ENCODE measurements at regions not wholly inside any gene's neighbourhood (a gene's known extent, or its start where the extent isn't known, plus 50 kb on each side); places are given as distances from the start of the nearest gene placed in this dataset.

GRCh38 chr3:25283613-25284012 is 144.4 kb upstream of the RARB start:
- in situ Hi-C loops (cut with HindIII; ENCODE audit: low sequenced_read_pairs), result no loop called here
- TF ChIP-seq, protein P1, sequence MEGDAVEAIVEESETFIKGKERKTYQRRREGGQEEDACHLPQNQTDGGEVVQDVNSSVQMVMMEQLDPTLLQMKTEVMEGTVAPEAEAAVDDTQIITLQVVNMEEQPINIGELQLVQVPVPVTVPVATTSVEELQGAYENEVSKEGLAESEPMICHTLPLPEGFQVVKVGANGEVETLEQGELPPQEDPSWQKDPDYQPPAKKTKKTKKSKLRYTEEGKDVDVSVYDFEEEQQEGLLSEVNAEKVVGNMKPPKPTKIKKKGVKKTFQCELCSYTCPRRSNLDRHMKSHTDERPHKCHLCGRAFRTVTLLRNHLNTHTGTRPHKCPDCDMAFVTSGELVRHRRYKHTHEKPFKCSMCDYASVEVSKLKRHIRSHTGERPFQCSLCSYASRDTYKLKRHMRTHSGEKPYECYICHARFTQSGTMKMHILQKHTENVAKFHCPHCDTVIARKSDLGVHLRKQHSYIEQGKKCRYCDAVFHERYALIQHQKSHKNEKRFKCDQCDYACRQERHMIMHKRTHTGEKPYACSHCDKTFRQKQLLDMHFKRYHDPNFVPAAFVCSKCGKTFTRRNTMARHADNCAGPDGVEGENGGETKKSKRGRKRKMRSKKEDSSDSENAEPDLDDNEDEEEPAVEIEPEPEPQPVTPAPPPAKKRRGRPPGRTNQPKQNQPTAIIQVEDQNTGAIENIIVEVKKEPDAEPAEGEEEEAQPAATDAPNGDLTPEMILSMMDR (IDR thresholded peaks at IDR 0.05; ENCODE audit: low read depth, low read length, missing control alignments), result no peak
- H3K4me3 ChIP-seq (ENCODE audit: low read depth, low read length), result no peak overlapping the region
- no peak for DNase-seq (ENCODE audit: low read depth)

DNA sequence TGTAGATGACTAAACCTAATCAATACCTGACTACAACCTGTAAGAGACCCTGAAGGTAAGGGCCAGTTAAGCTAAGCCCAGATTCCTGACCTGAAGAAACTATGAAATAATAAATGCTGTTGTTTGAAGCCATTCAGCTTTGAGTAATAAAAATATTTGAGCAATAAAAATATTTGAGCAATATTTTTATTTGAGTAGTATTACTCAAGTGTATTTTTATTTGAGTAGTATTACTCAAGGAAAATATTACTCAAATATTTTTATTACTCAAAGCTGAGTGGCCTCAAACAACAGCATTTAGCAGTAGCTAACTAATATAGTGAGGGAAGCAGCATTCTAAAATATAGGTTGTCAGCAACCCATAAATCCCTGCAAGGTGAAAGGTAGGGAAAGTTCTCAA is 143.8 kb upstream of the RARB start:
- TF ChIP-seq, protein P1 (IDR thresholded peaks at IDR 0.05; ENCODE audit: low read depth, low read length, missing control alignments), result no peak
- in situ Hi-C loops (cut with HindIII; ENCODE audit: low sequenced_read_pairs), result no loop called here
- DNase-seq (ENCODE audit: low read depth), result no peak
- H3K4me3 ChIP-seq (ENCODE audit: low read depth, low read length), result no peak overlapping the region

DNA sequence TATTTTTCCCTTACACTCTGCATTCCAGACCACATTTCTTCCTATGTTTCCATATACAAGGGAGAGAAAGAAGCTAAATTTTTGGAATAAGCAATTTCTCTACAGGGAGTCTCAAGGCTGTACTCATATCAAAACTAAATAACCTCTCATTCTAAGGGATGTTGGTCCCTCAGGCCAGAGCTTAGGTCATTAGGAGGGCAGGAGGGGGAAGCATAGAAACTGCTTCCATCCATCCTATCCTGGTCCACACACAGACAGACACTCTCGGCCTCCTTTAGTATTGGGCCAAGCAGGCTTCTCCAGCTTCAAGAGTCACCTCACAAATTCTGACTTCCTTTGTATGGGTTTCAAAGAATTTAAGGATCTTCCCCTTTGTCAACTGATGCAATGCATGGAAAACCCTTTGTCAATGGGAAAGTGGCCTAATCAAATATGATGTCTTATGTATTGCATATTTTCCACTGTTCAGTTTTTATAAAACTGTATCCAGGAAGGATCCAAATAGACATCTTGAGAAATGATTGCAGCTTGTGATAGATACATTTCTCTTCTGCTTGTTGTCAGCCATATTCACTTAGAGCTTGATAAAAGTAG is 140.7 kb upstream of the RARB start:
- H3K4me3 ChIP-seq (ENCODE audit: low read depth, low read length), result no peak overlapping the region
- in situ Hi-C loops (cut with HindIII; ENCODE audit: low sequenced_read_pairs), result no loop called here
- no peak for DNase-seq (ENCODE audit: low read depth)
- TF ChIP-seq, protein P1 (IDR thresholded peaks at IDR 0.05; ENCODE audit: low read depth, low read length, missing control alignments), result no peak

DNA sequence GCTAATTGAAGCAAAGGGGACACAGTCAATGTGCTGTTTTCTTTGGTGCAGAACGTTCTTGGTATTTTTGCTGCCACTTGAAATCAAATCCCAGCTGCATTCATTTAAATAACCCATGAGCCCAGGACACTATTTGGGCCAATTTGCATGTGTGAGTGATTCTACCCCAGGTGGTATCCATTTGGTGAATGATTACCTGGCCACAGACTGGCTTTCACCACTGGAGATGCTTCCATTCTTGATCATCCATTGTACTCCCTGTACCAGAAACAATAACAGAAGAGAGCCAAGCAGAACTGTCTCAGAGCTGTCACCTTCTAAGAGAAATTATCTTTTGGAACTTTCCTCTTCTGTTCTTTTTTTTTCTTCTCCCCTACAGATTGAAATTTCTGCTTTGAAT is 139.7 kb upstream of the RARB start:
- no peak for DNase-seq (ENCODE audit: low read depth)
- H3K4me3 ChIP-seq (ENCODE audit: low read depth, low read length), result no peak overlapping the region
- in situ Hi-C loops (cut with HindIII; ENCODE audit: low sequenced_read_pairs), result no loop called here
- TF ChIP-seq, protein P1 (IDR thresholded peaks at IDR 0.05; ENCODE audit: low read depth, low read length, missing control alignments), result no peak

GRCh38 chr3:25289156-25289555 is 138.9 kb upstream of the RARB start:
- no peak for DNase-seq (ENCODE audit: low read depth)
- TF ChIP-seq, protein P1 (IDR thresholded peaks at IDR 0.05; ENCODE audit: low read depth, low read length, missing control alignments), result no peak
- in situ Hi-C loops (cut with HindIII; ENCODE audit: low sequenced_read_pairs), result no loop called here
- no peak overlapping the region for H3K4me3 ChIP-seq (ENCODE audit: low read depth, low read length)

DNA sequence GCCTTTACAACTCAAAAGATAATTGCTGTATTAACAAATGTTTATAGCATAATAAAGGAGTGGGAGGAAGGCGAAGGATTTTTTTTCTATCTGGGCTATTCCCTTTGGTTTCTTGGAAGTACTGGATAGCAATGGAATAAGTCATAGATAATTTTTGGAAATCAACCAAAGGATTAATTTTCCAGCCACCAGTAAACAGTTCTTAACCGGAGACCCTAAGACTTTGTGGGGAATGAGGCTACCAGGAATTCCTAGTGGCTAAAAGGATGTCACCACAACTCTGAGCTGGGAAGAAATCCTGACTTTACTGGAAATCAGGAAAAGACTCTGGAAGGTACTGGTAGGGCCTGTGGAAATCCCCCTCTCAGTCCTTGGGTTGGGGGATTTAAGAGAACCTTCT is 138.4 kb upstream of the RARB start:
- in situ Hi-C loops (cut with HindIII; ENCODE audit: low sequenced_read_pairs), result no loop called here
- no peak for DNase-seq (ENCODE audit: low read depth)
- H3K4me3 ChIP-seq (ENCODE audit: low read depth, low read length), result no peak overlapping the region
- TF ChIP-seq, protein P1 (IDR thresholded peaks at IDR 0.05; ENCODE audit: low read depth, low read length, missing control alignments), result no peak

Measured in astrocyte of the cerebellum (primary cell).